ENCODE measurements at regions not wholly inside any gene's neighbourhood (a gene's known extent, or its start where the extent isn't known, plus 50 kb on each side); places are given as distances from the start of the nearest gene placed in this dataset.

GRCh38 chr4:111641813-111642579 is 503.3 kb upstream of the FAM241A start:
- TF ChIP-seq PAX5 (IDR thresholded peaks at IDR 0.05; ENCODE audit: insufficient read depth, low read length, severe bottlenecking) (no peak), POLR2A (IDR thresholded peaks at IDR 0.05; ENCODE audit: low read depth, low read length) (no peak), POLR2AphosphoS5 (IDR thresholded peaks at IDR 0.05; ENCODE audit: low read depth, low read length) (no peak), SPI1 (IDR thresholded peaks at IDR 0.05; ENCODE audit: low read depth, low read length) (no peak), POU2F2 (IDR thresholded peaks at IDR 0.05; ENCODE audit: low read depth, low read length) (no peak), TAF1 (IDR thresholded peaks at IDR 0.05; ENCODE audit: low read depth, low read length) (no peak)
- FAIRE-seq: peak; percentile 84

GRCh38 chr4:111648056-111648455 is 497.2 kb upstream of the FAM241A start:
- FAIRE-seq (no peak), DNase-seq (ENCODE audit: insufficient read length, low spot score) (no peak)
- TF ChIP-seq POLR2AphosphoS5 (IDR thresholded peaks at IDR 0.05; ENCODE audit: low read depth, low read length) (no peak), POU2F2 (IDR thresholded peaks at IDR 0.05; ENCODE audit: low read depth, low read length) (no peak), SPI1 (IDR thresholded peaks at IDR 0.05; ENCODE audit: low read depth, low read length) (no peak), TAF1 (IDR thresholded peaks at IDR 0.05; ENCODE audit: low read depth, low read length) (no peak), POLR2A (IDR thresholded peaks at IDR 0.05; ENCODE audit: low read depth, low read length) (no peak), PAX5 (IDR thresholded peaks at IDR 0.05; ENCODE audit: insufficient read depth, low read length, severe bottlenecking) (no peak)

More at GRCh38 chr4:111641813-111642579, 503.3 kb upstream of the FAM241A start:
- peak; percentile 20 for DNase-seq (ENCODE audit: insufficient read length, low spot score)

- FAIRE-seq: no peak
- TF ChIP-seq SPI1 (IDR thresholded peaks at IDR 0.05; ENCODE audit: low read depth, low read length) (no peak), POLR2A (IDR thresholded peaks at IDR 0.05; ENCODE audit: low read depth, low read length) (no peak), POU2F2 (IDR thresholded peaks at IDR 0.05; ENCODE audit: low read depth, low read length) (no peak), TAF1 (IDR thresholded peaks at IDR 0.05; ENCODE audit: low read depth, low read length) (no peak), POLR2AphosphoS5 (IDR thresholded peaks at IDR 0.05; ENCODE audit: low read depth, low read length) (no peak), PAX5 (IDR thresholded peaks at IDR 0.05; ENCODE audit: insufficient read depth, low read length, severe bottlenecking) (no peak)
- no peak for DNase-seq (ENCODE audit: insufficient read length, low spot score)
These were observed 495.9 kb upstream of the FAM241A start for GRCh38 chr4:111649308-111649707.

GRCh38 chr4:111650146-111650545 is 495.1 kb upstream of the FAM241A start:
- TF ChIP-seq POLR2A (IDR thresholded peaks at IDR 0.05; ENCODE audit: low read depth, low read length) (no peak), PAX5 (IDR thresholded peaks at IDR 0.05; ENCODE audit: insufficient read depth, low read length, severe bottlenecking) (no peak), POU2F2 (IDR thresholded peaks at IDR 0.05; ENCODE audit: low read depth, low read length) (no peak), SPI1 (IDR thresholded peaks at IDR 0.05; ENCODE audit: low read depth, low read length) (no peak), POLR2AphosphoS5 (IDR thresholded peaks at IDR 0.05; ENCODE audit: low read depth, low read length) (no peak), TAF1 (IDR thresholded peaks at IDR 0.05; ENCODE audit: low read depth, low read length) (no peak)
- FAIRE-seq (no peak), DNase-seq (ENCODE audit: insufficient read length, low spot score) (no peak)

GRCh38 chr4:111650674-111651086 is 494.6 kb upstream of the FAM241A start:
- no peak for TF ChIP-seq SPI1 (IDR thresholded peaks at IDR 0.05; ENCODE audit: low read depth, low read length)
- TF ChIP-seq TAF1 (IDR thresholded peaks at IDR 0.05; ENCODE audit: low read depth, low read length): no peak
- no peak for TF ChIP-seq PAX5 (IDR thresholded peaks at IDR 0.05; ENCODE audit: insufficient read depth, low read length, severe bottlenecking)
- no peak for TF ChIP-seq POLR2AphosphoS5 (IDR thresholded peaks at IDR 0.05; ENCODE audit: low read depth, low read length)
- TF ChIP-seq POU2F2 (IDR thresholded peaks at IDR 0.05; ENCODE audit: low read depth, low read length): no peak
- TF ChIP-seq POLR2A (IDR thresholded peaks at IDR 0.05; ENCODE audit: low read depth, low read length): no peak
- FAIRE-seq (no peak), DNase-seq (ENCODE audit: insufficient read length, low spot score) (no peak)

- no peak for TF ChIP-seq POLR2AphosphoS5 (IDR thresholded peaks at IDR 0.05; ENCODE audit: low read depth, low read length)
- no peak for FAIRE-seq
- no peak for DNase-seq (ENCODE audit: insufficient read length, low spot score)
These were observed 493.0 kb upstream of the FAM241A start for GRCh38 chr4:111652236-111652635.

GRCh38 chr4:111652986-111653385 is 492.3 kb upstream of the FAM241A start:
- TF ChIP-seq POLR2AphosphoS5 (IDR thresholded peaks at IDR 0.05; ENCODE audit: low read depth, low read length): no peak
- no peak for TF ChIP-seq PAX5 (IDR thresholded peaks at IDR 0.05; ENCODE audit: insufficient read depth, low read length, severe bottlenecking)
- TF ChIP-seq POU2F2 (IDR thresholded peaks at IDR 0.05; ENCODE audit: low read depth, low read length): no peak
- no peak for TF ChIP-seq SPI1 (IDR thresholded peaks at IDR 0.05; ENCODE audit: low read depth, low read length)
- TF ChIP-seq POLR2A (IDR thresholded peaks at IDR 0.05; ENCODE audit: low read depth, low read length): no peak
- DNase-seq (ENCODE audit: insufficient read length, low spot score) (no peak), FAIRE-seq (no peak)

GRCh38 chr4:111662496-111662895 is 482.8 kb upstream of the FAM241A start:
- no peak for TF ChIP-seq POU2F2 (IDR thresholded peaks at IDR 0.05; ENCODE audit: low read depth, low read length)
- no peak for FAIRE-seq

GRCh38 chr4:111664308-111664945 is 480.8 kb upstream of the FAM241A start:
- FAIRE-seq (no peak), DNase-seq (ENCODE audit: insufficient read length, low spot score) (no peak)
- TF ChIP-seq POLR2AphosphoS5 (IDR thresholded peaks at IDR 0.05; ENCODE audit: low read depth, low read length) (no peak), PAX5 (IDR thresholded peaks at IDR 0.05; ENCODE audit: insufficient read depth, low read length, severe bottlenecking) (no peak), POU2F2 (IDR thresholded peaks at IDR 0.05; ENCODE audit: low read depth, low read length) (no peak), TAF1 (IDR thresholded peaks at IDR 0.05; ENCODE audit: low read depth, low read length) (no peak), SPI1 (IDR thresholded peaks at IDR 0.05; ENCODE audit: low read depth, low read length) (no peak), POLR2A (IDR thresholded peaks at IDR 0.05; ENCODE audit: low read depth, low read length) (no peak)

More at GRCh38 chr4:111662496-111662895, 482.8 kb upstream of the FAM241A start:
- no peak for DNase-seq (ENCODE audit: insufficient read length, low spot score)
